Activated CD4-positive, alpha-beta T cell treated with anti-CD3 and anti-CD28 coated beads for 4 hours (primary cell): ENCODE measurements at regions not wholly inside any gene's neighbourhood (a gene's known extent, or its start where the extent isn't known, plus 50 kb on each side); places are given as distances from the start of the nearest gene placed in this dataset.
"Not testable (repeated sequence)": the region's sequence is repeated elsewhere in the genome, so short reads cannot be mapped to it uniquely, and the experiment has no call there.

ENCODE experiments used
- DNase-seq, 2 donors: peaks; one replicate each; pipeline ENCODE4 v3.0.0-alpha.2; 2020

GRCh38 chr19:28084659-28085157 lies 1128.2 kb downstream of the UQCRFS1 start:
- not testable (repeated sequence) for DNase-seq

GRCh38 chr19:28076628-28077027 lies 1136.3 kb downstream of the UQCRFS1 start:
- no peak for DNase-seq

GRCh38 chr19:28075229-28075628 lies 1137.7 kb downstream of the UQCRFS1 start:
- DNase-seq, result no peak

- DNase-seq, result no peak
Observed at GRCh38 chr19:28074773-28075172, 1138.2 kb downstream of the UQCRFS1 start.

GRCh38 chr19:28067882-28068281 lies 1145.1 kb downstream of the UQCRFS1 start:
- no peak for DNase-seq

- DNase-seq, result no peak
Observed at GRCh38 chr19:28066988-28067387, 1146.0 kb downstream of the UQCRFS1 start.

- no peak for DNase-seq
Observed at GRCh38 chr19:28066161-28066560, 1146.8 kb downstream of the UQCRFS1 start.

- no peak for DNase-seq
Observed at GRCh38 chr19:28065026-28065425, 1147.9 kb downstream of the UQCRFS1 start.

GRCh38 chr19:28063702-28064101 lies 1149.2 kb downstream of the UQCRFS1 start:
- DNase-seq, result no peak

GRCh38 chr19:28061111-28061510 lies 1151.8 kb downstream of the UQCRFS1 start:
- no peak for DNase-seq

GRCh38 chr19:28057026-28057425 lies 1155.9 kb downstream of the UQCRFS1 start:
- not testable (repeated sequence) for DNase-seq

GRCh38 chr19:28051047-28051446 lies 1161.9 kb downstream of the UQCRFS1 start:
- DNase-seq, result no peak

GRCh38 chr19:28049875-28050274 lies 1163.1 kb downstream of the UQCRFS1 start:
- DNase-seq, result no peak

- no peak for DNase-seq
Observed at GRCh38 chr19:28046932-28047331, 1166.0 kb downstream of the UQCRFS1 start.

GRCh38 chr19:28045621-28046020 lies 1167.3 kb downstream of the UQCRFS1 start:
- DNase-seq, result no peak

GRCh38 chr19:28044477-28044876 lies 1168.5 kb downstream of the UQCRFS1 start:
- DNase-seq, result no peak

GRCh38 chr19:28042516-28042915 lies 1170.4 kb downstream of the UQCRFS1 start:
- DNase-seq, result no peak

- no peak for DNase-seq
Observed at GRCh38 chr19:28039677-28040381, 1173.1 kb downstream of the UQCRFS1 start.

- DNase-seq, result no peak
Observed at GRCh38 chr19:28037186-28037585, 1175.8 kb downstream of the UQCRFS1 start.

GRCh38 chr19:28036486-28036885 lies 1176.5 kb downstream of the UQCRFS1 start:
- no peak for DNase-seq

- DNase-seq, result no peak
Observed at GRCh38 chr19:28034936-28035335, 1178.0 kb downstream of the UQCRFS1 start.

GRCh38 chr19:28028881-28029444 lies 1184.0 kb downstream of the UQCRFS1 start:
- no peak for DNase-seq

GRCh38 chr19:28027116-28027515 lies 1185.8 kb downstream of the UQCRFS1 start:
- DNase-seq, result no peak

- no peak for DNase-seq
Observed at GRCh38 chr19:28026636-28027035, 1186.3 kb downstream of the UQCRFS1 start.

- DNase-seq, result no peak
Observed at GRCh38 chr19:28024920-28025319, 1188.0 kb downstream of the UQCRFS1 start.
